Left forelimb (tissue), 1 donor: ENCODE measurements at regions not wholly inside any gene's neighbourhood (a gene's known extent, or its start where the extent isn't known, plus 50 kb on each side); places are given as distances from the start of the nearest gene placed in this dataset.
"Not testable (repeated sequence)": the region's sequence is repeated elsewhere in the genome, so short reads cannot be mapped to it uniquely, and the experiment has no call there.

Experiments
- DNase-seq: peaks from one replicate; pipeline ENCODE4 v3.0.0-alpha.2; 2018; ENCODE audit warnings: low spot score

DNA sequence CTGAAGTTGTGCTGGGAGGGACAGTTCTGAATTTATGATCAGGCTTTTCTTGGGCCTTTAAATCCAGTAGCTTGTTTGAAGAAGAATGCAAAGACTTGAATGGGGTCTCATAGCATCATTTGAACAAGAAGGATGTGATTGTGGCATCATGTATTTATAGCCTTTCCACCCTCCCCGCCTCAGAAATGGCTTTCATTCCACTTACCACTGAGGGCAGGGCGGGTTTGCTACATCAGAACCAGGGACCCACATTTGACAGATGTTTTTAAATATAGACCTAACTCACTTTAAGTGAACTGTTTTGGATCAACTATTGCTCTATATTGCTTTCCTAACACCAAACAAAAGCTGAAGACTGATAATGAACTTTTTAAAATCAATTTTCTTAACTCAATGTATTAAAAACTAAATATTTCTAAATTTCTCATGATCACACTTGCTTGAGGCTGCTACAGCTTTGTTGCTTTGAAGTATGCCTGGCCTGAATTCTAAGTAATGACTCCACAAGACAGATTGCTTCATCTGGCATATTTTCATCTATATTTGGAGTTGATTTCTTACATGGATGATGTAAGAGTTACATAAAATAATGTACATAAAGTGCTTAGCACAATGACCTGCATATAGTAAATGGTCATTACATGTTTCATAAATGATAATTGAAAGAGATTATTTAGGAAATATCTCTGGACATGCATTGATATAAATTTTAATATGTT, 1552.9 kb upstream of the SLC39A10 start:
- no peak for DNase-seq

DNA sequence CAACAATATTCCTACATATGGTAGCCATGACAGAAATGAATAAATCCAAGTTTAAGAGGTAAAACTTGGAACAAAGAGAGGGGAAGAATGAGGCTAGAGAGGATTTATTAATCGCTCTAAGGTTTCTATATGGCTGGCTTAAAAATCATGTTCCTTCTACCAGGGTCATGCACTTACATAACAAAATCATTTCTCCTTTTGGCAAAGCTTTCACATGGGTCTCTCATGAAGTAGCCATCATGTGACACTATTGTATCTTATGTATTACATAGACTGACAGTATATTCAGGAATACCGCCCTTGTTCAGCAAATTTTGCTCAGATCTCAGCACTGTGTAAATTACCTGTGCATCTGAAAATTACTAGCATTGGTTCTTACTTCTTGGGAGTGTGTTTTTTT, 1554.5 kb upstream of the SLC39A10 start:
- DNase-seq, result no peak

DNA sequence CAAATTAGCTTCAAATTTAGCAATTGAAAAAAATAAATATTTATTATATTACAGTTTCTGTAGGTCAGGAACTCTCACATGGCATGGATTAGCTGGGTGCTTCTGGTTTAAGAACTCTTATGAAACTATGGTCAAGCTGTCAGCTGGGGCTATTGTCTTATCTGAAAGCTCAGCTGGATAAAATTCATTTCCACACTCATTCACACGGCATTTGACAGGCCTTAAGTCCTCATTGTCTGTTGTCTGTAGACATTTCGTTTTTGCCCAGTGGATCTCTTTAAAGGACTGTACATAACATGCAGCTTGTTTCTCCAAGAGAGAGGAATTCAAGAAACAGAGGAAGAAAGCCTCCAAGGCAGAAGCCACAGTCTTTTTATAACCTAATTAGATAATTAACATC, 1556.8 kb upstream of the SLC39A10 start:
- DNase-seq, result no peak

DNA sequence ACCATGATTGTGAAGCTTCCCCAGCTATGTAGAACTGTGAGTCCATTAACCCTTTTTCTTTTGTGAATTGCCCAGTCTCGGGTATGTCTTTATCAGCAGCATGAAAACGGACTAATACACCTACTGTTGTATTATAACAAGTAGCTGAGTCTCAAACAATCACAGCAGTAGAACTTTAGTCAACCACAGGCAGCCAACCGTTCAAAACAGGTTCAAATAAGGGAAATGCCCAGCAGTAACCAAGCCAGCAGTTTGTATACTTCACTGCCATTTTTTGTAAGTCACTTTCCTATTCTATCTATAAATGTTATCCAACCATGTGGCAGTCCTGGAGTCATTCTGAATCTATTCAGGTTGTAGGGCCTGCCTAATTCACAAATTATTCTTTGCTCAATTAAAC, 1560.6 kb upstream of the SLC39A10 start:
- DNase-seq, result no peak

DNA sequence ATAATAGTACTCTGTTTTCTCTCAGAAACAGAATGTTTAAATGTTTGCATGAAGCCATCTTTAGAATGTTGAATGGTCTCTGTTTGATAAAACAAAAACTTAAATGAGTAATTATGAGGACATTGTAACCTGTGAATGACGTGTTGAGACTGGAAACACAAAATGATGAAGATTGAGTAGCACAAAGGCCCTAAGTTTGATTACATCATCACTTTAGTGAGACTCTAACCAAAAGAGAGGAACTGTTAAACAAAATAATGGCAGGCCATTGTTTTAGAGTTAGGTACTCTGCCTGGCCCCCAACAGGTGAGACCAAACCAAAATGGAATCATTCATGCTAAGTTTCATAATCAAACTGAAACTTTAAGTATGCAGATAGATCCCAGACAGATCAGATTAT, 1561.7 kb upstream of the SLC39A10 start:
- no peak for DNase-seq

DNA sequence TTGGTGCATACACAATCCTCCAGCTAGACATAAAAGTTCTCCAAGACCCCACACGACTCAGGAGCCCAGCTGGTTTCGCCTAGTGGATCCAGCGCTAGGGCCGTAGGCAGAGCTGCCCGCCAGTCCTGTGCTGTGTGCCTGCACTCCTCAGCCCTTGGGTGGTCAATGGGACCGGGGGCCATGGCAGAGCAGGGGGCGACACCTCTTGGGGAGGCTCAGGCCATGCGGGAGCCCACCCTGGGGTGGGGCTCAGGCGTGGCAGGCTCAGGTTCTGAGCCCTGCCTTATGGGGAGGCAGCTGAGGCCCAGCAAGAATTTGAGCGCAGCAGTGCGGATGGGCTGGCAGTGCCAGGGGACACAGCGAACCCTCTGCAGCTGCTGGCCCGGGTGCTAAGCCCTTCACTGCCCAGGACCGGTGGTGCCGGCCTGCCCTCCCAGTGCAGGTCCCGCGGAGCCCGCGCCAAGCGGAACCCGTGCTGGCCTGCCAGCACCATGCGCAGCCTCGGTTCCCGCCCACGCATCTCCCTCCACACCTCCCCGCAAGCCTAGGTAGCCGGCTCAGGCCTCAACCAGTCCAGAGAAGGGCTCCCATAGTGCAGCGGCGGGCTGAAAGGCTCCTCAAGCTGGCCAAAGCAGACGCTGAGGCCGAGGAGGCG, 1566.6 kb upstream of the SLC39A10 start:
- no peak for DNase-seq

DNA sequence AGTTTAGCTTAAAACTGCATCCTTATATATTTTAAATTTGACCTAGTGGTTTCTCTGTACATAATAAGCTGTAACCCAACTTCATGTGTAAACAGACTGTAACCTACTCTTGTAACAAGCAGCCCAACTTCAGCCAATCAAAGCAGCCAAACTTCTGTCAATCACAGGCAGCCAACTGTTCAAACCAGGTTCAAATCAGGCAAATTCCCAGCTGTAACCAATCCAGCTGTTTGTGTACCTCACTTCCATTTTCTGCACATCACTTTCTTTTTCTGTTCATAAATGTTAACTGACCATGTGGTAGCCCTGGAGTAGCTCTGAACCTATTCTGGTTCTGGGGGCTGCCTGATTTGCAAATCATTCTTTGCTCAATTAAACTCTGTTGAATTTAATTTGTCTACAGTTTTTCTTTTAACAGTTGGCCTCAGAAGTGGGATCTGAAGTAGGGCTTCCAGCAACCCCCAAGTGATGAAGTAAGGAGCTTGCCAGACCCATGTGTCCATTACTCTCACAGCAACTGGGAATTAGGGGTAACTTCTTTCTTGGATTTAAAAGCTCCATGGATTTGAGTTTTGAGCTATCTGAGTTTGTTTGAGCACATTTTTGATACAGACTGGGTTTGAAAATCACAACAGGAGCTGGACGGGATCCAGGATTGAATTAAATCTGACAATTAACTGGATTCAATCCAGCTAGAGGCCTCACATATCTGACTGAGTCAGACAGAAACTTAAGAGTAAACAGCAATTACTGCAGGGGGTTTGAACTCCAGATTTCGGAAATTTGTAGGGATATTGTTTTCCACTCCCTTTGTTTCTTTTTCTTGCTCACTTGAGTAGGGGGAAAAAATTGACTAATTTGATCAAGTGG, 1569.7 kb upstream of the SLC39A10 start:
- DNase-seq, result no peak

DNA sequence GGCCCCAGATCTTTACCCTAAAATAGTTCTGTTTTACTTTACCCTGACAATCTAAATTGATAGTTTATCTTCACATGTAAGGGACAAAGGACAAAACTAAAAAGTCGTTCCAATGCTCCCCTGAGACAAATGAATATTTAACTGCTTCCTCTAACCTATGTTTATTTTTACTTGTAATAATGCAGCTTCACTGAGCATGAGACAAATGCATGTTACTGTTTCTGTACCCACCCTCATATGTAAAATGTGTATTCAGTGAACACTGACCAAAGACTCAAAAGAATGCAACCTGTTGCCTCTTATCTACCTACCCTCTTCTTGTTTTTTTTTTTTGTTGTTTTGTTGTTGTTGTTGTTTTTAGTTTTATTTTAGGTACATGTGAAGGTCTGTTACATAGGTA, 1570.9 kb upstream of the SLC39A10 start:
- no peak for DNase-seq

DNA sequence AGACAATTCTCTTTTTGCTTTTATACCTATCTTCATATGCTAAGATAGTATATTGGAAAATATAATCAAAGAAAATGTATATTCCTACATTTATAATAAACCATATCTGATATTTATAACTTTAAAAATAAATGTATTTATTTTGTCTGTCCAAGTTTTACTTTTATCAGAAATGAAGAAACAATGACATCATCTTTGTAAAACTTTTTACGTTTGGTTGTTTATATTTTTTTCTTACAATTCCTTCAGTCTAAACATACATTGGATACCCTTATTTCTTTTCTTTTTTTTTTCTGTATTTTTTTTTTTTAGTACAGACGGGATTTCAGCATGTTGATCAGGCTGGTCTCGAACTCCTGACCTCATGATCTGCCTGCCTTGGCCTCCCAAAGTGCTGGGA, 1577.0 kb upstream of the SLC39A10 start:
- no peak for DNase-seq

DNA sequence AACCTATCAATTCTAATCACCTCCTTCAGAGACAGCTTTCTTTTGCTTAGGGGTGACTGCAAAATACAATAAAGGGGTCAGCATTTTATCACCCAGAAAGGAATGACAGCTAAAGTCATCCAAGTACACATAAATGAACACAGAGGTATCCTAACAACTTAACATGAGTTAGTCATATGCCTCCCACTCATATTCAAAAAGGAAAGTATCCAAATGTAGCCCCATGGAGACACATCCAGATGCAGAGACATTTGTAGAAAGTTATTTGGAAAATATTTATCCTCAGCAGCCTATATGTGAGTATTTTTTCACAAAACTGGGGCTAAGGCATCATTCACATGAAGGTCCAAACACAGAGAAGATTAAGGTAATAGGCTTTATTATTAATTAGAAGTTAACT, 1579.7 kb upstream of the SLC39A10 start:
- no peak for DNase-seq

DNA sequence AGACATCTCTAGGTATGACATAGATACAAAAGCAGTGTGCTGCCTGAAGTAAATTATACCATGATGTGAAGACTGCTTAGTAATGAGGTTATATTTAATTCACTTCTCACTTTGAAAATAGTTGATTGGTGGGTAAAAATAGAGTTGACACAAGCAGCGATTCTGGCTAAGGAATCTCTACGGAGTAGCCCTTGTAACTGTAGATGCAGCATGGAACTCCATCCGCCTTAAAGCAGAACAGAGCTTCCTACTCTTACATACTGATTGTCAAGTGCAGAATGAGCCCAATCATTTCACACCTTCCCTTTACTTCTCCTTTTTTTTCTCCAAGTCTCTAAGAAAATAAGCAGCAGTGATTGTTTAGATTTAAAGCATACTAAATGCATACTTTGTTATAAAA, 1594.6 kb upstream of the SLC39A10 start:
- no peak for DNase-seq

DNA sequence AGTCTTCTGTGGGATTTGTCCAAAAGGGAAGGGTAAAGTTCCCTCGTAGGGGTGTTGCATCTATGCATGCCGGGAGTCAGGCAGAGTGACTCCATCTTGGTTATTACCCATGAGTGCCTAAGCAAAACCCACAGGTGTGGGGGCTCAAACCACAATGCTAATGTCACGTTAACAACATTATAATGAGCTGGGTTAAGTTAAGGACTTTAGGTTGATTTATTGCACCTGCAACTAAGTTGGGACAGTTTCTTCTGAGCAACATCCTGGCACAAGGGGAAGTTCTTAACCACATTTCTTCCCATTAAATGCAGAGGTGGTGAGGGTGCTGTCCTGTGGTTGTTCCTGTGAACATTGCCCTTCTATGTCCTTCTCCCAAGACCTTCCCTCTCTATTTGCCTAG, 1596.8 kb upstream of the SLC39A10 start:
- no peak for DNase-seq

DNA sequence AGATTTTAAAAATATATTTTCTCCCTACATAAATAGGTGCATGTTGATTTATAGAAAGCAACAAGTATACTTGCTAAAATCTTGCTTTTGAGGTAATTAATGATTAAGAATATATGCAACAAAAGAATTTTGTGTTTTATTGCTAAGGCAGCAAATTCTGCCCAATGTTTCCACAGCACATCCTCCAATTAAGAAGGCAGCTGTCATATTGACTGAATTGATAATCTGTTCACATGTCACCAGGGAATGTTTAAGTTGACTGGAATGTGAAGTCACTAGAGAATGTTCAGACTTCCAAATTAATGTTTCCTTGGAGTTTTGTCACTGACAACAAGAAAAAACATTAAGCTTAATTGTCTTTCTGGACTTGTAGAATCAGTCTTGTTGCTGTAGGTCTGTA, 1602.7 kb upstream of the SLC39A10 start:
- DNase-seq, result no peak

DNA sequence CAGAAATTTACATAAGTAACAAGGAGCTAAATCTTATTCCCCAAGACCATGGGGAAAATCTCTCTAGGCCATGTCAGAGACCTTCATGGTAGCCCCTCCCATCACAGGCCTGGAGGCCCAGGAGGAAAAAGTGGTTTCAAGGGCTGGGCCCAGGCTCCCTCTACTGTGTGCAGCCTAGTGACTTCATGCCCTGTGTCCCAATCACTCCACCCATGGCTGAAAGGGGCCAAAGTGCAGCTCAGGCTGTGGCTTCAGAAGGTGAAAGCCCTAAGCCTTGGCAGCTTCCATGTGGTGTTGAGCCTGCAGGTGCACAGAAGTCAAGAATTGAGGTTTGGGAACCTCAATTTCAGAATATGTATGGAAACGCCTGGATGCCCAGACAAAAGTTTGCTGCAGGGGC, 1612.7 kb upstream of the SLC39A10 start:
- DNase-seq, result no peak

DNA sequence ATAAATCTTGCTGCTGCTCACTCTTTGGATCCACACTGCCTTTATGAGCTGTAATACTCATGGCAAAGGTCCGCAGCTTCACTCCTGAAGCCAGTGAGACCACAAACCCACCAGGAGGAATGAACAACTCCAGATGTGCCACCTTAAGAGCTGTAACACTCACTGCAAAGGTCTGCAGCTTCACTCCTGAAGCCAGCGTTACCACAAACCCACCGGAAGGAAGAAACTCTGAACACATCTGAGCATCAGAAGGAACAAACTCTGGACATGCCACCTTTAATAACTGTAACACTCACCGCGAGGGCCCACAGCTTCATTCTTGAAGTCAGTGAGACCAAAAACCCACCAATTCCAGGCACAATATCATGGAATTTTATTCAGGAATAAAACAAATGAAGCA, 1635.9 kb upstream of the SLC39A10 start:
- not testable (repeated sequence) for DNase-seq

DNA sequence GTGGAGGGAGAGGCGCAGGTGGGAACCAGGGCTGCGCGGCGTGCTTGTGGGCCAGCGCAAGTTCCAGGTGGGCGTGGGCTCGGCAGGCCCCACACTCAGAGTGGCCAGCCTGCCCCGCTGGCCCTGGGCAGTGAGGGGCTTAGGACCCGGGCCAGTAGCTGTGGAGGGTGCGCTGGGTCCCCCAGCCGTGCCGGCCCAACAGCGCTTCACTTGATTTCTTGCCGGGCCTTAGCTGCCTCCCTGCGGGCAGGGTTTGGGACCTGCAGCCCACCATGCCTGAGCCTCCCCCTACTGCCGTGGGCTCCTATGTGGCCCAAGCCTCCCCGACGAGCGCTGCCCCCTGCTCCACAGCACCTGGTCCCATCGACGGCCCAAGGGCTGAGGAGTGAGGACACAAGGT, 1636.9 kb upstream of the SLC39A10 start:
- DNase-seq, result no peak

DNA sequence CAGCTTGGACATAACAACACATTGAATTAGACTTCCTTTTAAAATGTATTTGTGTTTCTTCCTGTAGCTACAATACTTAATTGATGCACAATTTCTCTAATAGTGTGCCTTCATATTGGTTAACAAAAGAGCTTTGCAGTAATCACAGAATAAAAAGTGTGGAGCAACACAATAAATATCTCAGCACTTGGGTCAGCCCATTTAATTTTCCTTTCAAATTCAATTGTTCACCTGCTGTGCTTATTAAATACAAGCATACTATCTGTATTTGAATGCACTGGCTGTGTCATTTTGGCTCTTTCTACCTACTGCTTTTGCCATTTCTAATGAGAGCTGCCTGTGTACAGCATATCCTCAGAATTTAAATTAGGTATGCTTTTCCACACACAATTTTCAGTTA, 1641.3 kb upstream of the SLC39A10 start:
- DNase-seq, result no peak

DNA sequence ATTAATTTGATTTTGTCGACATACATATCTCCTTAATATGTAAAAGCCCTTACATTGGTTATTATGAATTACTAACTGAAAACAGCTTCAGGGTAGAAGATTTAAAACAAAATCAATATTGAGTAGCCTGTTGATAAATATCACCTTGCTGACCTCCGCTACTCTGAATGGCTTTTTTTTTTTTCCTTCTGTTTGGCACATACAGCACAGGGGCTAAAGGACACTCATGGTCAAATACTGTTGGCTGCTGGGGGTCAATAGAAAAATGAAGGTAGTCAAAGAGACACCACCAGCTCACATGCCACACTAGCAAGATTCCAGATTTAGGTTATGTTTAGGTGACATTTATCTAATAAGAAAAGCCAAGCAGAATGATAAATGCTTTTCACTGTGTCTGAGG, 1642.4 kb upstream of the SLC39A10 start:
- no peak for DNase-seq

DNA sequence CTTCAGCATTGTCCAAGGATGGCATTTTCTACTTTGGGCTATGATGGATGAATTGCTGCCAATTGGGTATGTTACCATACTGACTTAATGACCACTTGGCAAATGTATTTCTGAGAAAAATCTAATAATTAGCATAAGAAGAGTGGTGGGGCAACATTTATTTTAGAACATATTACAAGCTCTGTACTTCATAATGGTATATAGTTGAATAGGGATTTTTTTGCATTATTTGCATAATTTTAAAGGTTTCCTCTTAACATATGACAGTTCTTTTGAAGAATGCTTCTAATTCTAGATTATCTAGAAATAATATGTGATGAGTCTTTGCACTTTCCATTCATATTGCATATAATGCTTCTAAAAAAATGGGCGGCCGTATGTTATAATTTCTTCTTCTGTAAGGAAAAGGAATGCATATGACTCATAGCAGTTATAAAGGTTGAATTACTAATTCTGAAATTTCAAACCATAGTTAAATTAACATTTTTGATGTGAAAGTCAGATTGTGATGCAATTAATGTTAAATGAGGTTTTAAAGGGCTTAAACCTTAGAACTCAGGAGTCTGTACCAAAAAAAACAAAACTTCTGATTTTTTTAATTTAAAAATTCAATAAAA, 1652.3 kb upstream of the SLC39A10 start:
- DNase-seq, result no peak

DNA sequence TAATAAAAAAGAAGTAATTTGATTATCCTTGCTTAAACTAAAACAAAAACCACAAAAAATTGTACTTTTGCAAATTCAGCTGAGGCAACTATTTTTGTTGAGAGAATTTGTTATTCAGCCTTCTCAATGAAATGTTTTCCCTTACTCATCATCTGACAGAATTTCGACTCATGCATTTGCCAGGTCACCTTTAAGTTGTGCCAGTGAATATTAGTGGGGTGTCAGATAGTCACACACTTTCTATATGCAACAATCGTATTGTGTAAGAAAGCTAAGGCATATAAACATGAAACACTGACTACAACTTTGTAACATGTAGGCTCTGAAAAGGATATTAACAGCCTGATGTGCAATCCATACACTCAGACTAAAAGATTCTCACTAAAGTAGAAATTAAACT, 1653.1 kb upstream of the SLC39A10 start:
- no peak for DNase-seq

DNA sequence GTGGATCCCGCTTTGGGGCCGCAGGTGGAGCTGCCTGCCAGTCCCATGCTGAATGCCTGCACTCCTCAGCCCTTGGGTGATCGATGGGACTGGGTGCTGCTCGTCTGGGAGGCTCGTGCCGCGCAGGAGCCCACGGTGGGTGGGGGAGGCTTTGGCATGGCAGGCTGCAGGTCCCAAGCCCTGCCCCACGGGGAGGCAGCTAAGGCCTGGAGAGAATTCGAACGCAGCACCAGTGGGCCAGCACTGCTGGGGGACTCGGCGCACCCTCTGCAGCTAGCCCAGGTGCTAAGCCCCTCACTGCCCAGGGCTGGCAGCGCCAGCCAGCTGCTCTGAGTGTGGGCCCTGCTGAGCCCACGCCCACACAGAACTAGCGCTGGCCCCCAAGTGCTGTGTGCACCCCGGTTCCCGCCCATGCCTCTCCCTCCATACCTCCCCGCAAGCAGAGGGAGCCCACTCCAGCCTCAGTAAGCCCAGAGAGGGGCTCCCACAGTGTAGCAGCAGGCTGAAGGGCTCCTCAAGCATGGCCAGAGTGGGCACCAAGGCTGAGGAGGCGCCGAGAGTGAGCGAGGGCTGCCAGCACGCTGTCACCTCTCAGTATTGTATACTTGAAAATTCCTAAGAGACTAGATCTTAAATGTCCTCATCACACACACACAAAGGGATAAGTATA, 1654.2 kb upstream of the SLC39A10 start:
- DNase-seq, result no peak

DNA sequence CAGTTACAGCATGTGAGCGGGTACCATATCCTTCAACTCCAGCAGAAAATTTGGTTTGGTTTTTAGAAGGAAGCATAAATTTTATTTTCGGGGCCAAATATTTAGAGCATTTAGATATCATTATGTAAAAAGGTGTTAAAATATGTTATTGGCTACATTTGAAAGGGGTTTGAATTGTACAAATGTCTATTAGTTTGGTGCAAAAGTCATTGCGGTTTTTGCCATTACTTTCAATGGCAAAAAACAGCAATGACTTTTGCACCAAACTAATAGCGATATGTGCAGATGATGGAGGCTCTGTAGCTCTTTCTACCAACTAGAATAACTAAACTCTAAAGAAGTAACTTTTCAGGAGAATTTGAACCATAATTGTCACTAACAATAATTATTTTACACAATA, 1666.2 kb upstream of the SLC39A10 start:
- DNase-seq, result no peak
